ENCODE measurements at regions not wholly inside any gene's neighbourhood (a gene's known extent, or its start where the extent isn't known, plus 50 kb on each side); places are given as distances from the start of the nearest gene placed in this dataset.
"Not testable (repeated sequence)": the region's sequence is repeated elsewhere in the genome, so short reads cannot be mapped to it uniquely, and the experiment has no call there.

- DNase-seq (ENCODE audit: low spot score), result no peak
Measured at GRCh38 chr4:155032521-155033229, 175.8 kb upstream of the NPY2R start.

- DNase-seq (ENCODE audit: low spot score), result no peak
Measured at GRCh38 chr4:155033604-155034003, 174.8 kb upstream of the NPY2R start.

GRCh38 chr4:155037031-155037430, 171.4 kb upstream of the NPY2R start:
- no peak for DNase-seq (ENCODE audit: low spot score)

- DNase-seq (ENCODE audit: low spot score), result no peak
Measured at GRCh38 chr4:155038459-155038858, 170.0 kb upstream of the NPY2R start.

- DNase-seq (ENCODE audit: low spot score), result no peak
Measured at GRCh38 chr4:155039162-155039561, 169.3 kb upstream of the NPY2R start.

GRCh38 chr4:155040031-155040430, 168.4 kb upstream of the NPY2R start:
- DNase-seq (ENCODE audit: low spot score), result no peak

- no peak for DNase-seq (ENCODE audit: low spot score)
Measured at GRCh38 chr4:155042014-155042413, 166.4 kb upstream of the NPY2R start.

- DNase-seq (ENCODE audit: low spot score), result not testable (repeated sequence)
Measured at GRCh38 chr4:155044251-155044650, 164.2 kb upstream of the NPY2R start.

GRCh38 chr4:155047755-155048154, 160.7 kb upstream of the NPY2R start:
- no peak for DNase-seq (ENCODE audit: low spot score)

- not testable (repeated sequence) for DNase-seq (ENCODE audit: low spot score)
Measured at GRCh38 chr4:155054042-155054441, 154.4 kb upstream of the NPY2R start.

DNA sequence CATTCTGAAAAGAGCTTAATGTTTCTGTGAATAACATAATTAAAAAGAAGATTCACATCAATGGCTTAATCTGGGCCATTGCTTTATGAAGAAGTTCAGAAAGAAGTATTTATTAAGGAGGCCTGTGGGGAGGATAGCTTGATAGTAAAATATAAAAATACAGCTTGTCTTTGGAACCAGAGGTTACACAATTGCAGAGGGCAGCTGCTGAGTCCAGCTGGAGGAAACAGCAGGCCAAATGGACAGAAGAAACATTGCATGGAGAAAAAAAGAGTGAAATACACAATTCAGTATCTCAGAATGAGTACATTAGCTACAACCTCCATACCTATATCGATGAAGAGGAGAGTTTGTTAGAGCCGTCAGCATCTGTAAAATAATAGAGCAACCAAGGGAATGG, 148.0 kb upstream of the NPY2R start:
- no peak for DNase-seq (ENCODE audit: low spot score)

DNA sequence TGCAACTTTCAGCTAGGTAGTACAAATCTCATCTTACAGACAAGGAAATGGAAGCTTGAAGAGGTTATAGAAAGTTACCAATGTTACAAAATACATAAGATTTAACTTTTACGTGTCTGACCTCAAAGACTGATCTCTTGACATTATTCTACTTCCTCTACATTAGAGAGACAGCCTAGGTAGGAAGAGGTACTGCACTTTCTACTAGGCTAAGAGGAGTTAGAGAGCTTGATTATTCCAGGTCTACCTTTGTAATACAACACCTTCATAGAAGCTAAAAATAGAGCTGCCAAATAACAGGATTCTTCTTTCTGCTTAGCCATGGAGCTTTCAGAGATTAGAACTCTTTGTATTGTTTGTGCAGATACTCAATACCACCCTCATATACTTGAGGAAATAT, 147.6 kb upstream of the NPY2R start:
- no peak for DNase-seq (ENCODE audit: low spot score)

DNA sequence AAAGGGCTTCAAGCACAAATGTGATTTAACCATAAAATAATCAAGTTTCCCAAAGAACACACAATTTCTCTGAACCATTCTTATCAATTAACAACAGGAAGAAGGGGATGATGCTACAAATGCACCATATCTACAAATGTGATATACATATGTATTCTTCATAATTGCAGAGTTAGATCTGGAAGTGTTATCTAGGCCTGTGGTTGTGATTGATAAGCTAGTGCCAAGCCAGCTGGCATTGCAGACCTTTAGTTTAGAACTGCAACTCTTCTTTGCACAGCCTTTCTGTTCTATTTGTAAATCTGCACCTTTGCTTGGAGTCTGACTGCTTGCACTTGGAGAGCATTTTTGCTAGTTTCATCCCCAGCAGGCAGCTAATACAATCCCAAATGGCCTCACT, 145.5 kb upstream of the NPY2R start:
- DNase-seq (ENCODE audit: low spot score), result no peak

GRCh38 chr4:155064934-155065333, 143.5 kb upstream of the NPY2R start:
- DNase-seq (ENCODE audit: low spot score), result not testable (repeated sequence)

GRCh38 chr4:155066871-155067270, 141.6 kb upstream of the NPY2R start:
- no peak for DNase-seq (ENCODE audit: low spot score)

DNA sequence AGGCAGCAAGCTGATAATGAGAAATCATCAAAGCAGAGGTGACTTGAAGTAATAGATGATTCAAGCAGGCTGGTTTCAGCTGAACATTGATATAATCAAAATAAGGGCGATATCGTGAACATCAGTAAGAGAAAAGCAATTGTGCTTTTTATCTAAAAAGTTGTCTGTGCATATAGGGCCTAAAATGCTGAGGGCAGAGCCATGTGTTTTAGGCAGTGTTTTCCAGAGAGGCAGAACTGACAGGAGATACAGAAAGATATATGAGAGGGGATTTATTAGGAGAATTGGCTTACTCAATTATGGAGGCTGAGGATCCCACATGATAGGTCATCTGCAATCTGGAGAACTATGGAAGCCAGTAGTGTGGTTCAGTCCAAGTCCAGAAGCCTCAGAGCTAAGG, 136.5 kb upstream of the NPY2R start:
- DNase-seq (ENCODE audit: low spot score), result no peak

DNA sequence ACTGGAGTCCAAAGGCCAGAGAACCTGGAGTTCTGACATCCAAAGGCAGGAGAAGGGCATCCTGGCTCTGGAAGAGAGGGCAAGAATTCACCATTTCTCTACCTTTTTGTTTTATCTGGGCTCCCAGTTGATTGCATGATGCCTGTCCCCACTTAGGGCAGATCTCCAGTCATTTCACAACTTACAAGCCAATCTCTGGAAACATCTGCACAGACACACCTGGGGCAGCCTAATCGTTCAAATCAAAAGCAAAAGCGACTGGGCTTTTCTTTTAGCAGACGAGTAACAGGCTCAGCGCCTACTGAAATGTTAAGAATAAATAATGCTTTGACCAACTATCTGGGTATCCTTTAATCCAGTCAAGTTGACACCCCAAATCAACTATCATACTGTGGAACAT, 136.0 kb upstream of the NPY2R start:
- DNase-seq (ENCODE audit: low spot score), result no peak

DNA sequence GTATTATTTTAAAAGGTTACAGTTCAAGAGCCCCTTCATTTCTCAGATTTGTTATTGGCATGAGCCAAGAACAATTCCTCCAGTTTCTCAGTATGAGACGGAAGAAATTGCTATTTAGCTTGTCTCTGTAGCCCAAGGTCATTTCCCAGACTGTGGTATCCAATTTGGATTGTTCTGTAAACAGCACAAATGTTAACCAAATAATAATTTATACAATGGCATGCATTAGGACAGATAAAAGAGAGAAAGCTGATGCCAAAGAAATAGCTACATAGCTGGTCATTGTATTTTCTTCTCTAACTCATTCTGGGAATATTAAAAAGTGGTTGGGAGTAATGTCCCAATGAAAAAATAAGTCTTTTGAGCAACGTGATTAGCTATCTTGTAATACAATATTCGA, 134.6 kb upstream of the NPY2R start:
- DNase-seq (ENCODE audit: low spot score), result no peak

DNA sequence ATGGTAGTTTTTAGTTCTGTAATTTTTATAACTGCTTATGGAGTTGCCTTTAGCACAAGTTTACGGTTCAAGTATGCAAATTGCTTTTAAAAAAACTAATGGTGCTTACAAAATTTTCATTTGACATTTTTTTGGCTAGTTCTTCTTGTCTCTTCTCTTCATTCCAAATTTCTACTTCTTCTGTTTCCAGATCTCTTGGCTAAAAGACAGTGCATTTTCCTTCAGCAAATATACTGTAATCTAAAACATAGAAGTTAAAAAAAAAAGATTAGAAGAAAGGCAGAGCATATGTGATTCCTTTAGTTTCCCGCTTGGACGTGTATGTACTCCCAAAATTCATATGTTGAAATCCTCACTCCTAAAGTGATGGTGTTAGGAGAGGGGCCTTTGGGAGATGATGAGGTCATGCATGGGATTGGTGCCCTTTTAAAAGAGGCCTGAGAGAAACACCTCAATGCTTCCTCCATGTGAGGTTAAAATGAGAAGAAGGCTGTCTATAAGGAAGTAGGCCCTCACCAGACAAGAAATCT, 132.1 kb upstream of the NPY2R start:
- DNase-seq (ENCODE audit: low spot score), result no peak

- DNase-seq (ENCODE audit: low spot score), result no peak
Measured at GRCh38 chr4:155077452-155078229, 130.8 kb upstream of the NPY2R start.

DNA sequence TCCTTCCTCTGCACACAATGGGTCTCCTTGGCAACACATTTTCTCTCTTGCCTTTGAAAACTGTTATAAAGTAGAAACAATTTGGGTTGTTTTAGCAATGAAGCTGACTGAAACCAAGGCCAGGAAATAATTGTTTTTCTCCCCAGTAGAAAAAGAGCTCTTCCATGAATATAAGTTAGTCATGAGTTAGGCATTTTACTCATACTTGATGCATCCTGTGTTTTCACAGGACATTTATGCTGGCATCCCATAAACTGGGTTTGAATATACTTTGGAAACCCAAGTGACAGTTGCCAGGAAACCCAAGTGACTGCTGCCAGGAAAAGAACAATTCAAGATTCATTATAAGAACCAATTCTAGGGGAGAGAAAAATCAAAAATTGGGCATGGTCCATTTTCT, 128.6 kb upstream of the NPY2R start:
- no peak for DNase-seq (ENCODE audit: low spot score)

GRCh38 chr4:155081222-155081621, 127.2 kb upstream of the NPY2R start:
- DNase-seq (ENCODE audit: low spot score), result no peak

- DNase-seq (ENCODE audit: low spot score), result no peak
Measured at GRCh38 chr4:155085843-155086530, 122.4 kb upstream of the NPY2R start.
